Effector memory CD8-positive, alpha-beta T cell (primary cell): ENCODE measurements at regions not wholly inside any gene's neighbourhood (a gene's known extent, or its start where the extent isn't known, plus 50 kb on each side); places are given as distances from the start of the nearest gene placed in this dataset.
A peak's percentile ranks its signal among the peaks of the same experiment; 100 is the strongest.

Experiments used
- ATAC-seq: fragments of 150-1000 bp; cut with Tn5 transposase; replicated peaks from 2 replicates; pipeline ENCODE4 v1.10.0; 2021; ENCODE audit warnings: mild to moderate bottlenecking, moderate library complexity
- DNase-seq, 3 experiments: peaks; one replicate each; pipeline ENCODE4 v3.0.0; 2021
- H3K27ac Mint-ChIP-seq, 2 donors: one replicate each; pipeline ENCODE4 v1.8.0; 2022; ENCODE audit warnings: mild to moderate bottlenecking in 2 of 2, mixed read lengths in 2 of 2, moderate library complexity in 2 of 2
- H3K27me3 Mint-ChIP-seq, 2 donors: one replicate each; pipeline ENCODE4 v1.8.0; 2022; ENCODE audit warnings: mixed read lengths in 2 of 2
- H3K36me3 Mint-ChIP-seq: one replicate; pipeline ENCODE4 v1.8.0; 2022; ENCODE audit warnings: mild to moderate bottlenecking, moderate library complexity, mixed read lengths; ENCODE audit not compliant: insufficient read depth
- H3K4me1 Mint-ChIP-seq, 2 donors: one replicate each; pipeline ENCODE4 v1.8.0; 2022; ENCODE audit warnings: low read depth in 2 of 2, mixed read lengths in 2 of 2
- H3K4me3 Mint-ChIP-seq, 2 donors: one replicate each; pipeline ENCODE4 v1.8.0; 2022; ENCODE audit warnings: mild to moderate bottlenecking in 2 of 2, mixed read lengths in 2 of 2, moderate library complexity in 2 of 2
- H3K9me3 Mint-ChIP-seq, 2 donors: one replicate each; pipeline ENCODE4 v1.8.0; 2022; ENCODE audit warnings: mixed read lengths in 2 of 2

DNA sequence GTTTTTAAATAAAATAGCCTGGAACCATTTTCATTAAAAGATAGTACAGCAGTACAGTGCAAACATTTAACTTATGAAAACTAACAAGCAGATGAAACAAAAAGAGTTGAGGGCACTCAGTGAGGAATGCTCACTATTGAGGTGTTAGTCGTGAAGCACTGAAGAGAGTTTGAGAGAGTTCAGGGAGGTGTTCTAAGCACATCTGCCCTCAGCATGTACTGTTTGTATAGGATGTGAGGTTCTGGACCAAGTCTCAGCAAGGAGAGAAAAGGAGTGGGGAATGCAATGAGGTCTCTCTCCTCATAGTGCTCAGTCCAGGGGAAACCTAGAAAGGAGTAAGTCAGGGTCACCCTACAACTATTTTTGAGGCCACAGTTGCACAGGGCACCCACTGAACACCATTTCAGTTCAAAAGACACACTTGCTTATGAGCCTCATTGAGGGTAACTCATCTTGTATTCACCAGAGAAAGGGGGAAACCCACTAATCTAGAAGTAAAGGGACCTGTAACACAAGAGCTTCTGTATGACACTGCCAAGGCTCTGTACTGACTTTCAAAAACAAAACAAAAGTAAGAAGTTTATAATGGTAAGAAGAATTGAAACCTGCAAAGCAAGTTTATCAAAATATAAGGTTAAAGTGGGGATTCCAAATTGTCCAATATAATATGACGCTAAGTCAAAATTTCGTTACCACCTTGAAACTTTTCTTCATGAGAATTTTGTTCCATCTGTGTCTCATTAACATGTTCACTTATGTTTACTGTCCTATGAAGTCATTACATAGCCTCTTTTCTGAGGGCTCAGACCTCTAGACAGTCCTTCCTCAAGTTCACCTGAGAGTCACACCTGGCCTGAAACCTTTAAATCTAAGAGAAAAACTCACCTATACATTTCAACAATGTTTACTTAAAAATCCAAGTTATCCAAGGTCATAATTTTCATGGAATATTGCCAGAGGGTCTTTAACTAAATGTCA, 275.3 kb downstream of the ETS1 start:
- peaks cover 7 to 9% of the 10 kb centered on the region in 2 donors for H3K9me3 Mint-ChIP-seq
- H3K27ac Mint-ChIP-seq = peak overlapping the region; percentile 23 to 45
- H3K36me3 Mint-ChIP-seq = peaks cover 2% of the 10 kb centered on the region
- DNase-seq (no peak), ATAC-seq (peak; percentile 62)
- peak overlapping the region in 1 of 2 donors; percentile 5 for H3K4me3 Mint-ChIP-seq
- H3K4me1 Mint-ChIP-seq = peaks cover 38 to 68% of the 10 kb centered on the region in 2 donors
- H3K27me3 Mint-ChIP-seq = no peaks in the 10 kb centered on the region

DNA sequence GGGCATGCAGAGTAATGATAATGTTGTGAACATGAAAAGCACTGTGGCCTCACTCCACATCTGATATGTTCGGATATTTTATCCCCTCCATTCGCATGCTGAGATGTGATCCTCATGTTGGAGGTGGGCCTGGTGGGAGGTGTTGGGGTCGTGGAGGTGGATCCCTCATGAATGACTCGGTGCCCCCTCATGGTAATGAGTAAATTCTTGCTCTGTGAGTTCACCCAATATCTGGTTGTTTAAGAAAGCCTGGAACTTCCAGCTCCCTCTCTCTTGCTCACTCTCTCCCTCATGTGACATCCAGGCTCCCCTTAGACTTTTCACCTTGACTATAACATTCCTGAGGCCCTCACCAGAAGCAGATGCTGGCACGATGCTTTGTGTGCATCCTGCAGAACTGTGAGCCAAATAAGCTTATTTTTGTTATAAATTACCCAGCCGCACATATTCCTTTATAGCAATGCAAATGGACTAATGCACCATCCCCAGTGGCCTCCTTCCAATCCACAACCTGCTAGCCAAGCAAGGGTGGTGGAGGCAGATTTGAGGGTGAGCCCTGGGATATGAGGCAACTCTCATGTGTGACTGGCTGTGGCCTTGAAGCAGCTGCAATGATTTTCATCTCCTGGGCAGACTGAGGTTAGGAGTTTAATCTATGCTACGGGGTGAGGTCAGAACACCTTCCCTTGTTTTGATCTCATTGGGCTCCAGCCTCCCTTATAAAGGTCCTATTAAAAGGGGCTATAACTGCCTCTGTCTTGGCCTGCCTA, 276.5 kb downstream of the ETS1 start:
- no peak for DNase-seq
- no peaks in the 10 kb centered on the region for H3K27me3 Mint-ChIP-seq
- H3K9me3 Mint-ChIP-seq = peaks cover 6 to 7% of the 10 kb centered on the region in 2 donors
- H3K4me3 Mint-ChIP-seq = peak overlapping the region in 1 of 2 donors; percentile 5
- H3K27ac Mint-ChIP-seq = peak overlapping the region; percentile 81 to 83
- H3K4me1 Mint-ChIP-seq = peaks cover 36 to 64% of the 10 kb centered on the region in 2 donors
- peak; percentile 59 for ATAC-seq
- peaks cover 3% of the 10 kb centered on the region for H3K36me3 Mint-ChIP-seq

DNA sequence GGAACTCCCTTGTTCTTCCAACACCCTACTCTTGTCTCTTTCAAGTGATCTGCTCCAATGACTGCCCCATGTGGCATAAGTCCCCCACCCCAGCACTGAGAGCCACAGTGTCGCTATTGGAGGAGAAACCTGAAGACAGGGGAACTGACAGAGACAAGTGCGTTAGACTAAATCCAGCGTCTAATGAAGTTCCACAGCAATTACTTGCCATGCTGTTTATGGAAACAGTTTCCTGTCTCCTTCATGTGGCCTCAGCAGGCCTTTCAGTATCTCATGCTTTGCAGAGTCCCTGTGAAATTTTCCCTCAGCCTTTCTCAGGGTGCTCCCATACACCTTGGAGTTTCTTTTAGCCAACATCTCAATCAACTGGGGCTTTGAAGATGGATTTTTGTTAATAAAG, 277.4 kb downstream of the ETS1 start:
- Mint-ChIP-seq H3K27ac (peak overlapping the region in 1 of 2 donors; percentile 83), H3K4me1 (peaks cover 44 to 67% of the 10 kb centered on the region in 2 donors)

DNA sequence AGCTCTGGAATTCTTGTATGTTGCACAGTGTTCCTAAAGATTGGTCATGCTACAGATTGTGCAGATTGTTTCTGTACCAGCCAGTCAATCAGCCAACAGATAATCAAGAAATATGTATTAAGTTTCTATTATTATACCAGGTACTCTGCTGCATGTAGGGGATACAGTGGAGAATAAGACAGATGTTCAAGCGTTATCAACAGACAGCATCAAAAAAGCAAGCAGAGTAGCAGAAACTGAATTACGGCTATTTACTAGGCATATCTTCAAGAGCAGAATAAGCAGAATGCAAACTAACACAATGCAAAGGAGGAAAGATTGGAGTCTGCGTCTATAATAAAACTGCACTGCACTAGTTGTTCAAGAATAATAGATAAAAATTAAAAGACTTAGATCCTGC, 278.6 kb downstream of the ETS1 start:
- no peak for ATAC-seq
- H3K27ac Mint-ChIP-seq = no peak overlapping the region

More for the DNA sequence above, 277.4 kb downstream of the ETS1 start:
- H3K4me3 Mint-ChIP-seq = no peak overlapping the region
- peaks cover 0 to 1% of the 10 kb centered on the region in 2 donors for H3K9me3 Mint-ChIP-seq
- ATAC-seq (no peak), DNase-seq (no peak)
- peaks cover 9% of the 10 kb centered on the region for H3K36me3 Mint-ChIP-seq
- H3K27me3 Mint-ChIP-seq = no peaks in the 10 kb centered on the region

DNA sequence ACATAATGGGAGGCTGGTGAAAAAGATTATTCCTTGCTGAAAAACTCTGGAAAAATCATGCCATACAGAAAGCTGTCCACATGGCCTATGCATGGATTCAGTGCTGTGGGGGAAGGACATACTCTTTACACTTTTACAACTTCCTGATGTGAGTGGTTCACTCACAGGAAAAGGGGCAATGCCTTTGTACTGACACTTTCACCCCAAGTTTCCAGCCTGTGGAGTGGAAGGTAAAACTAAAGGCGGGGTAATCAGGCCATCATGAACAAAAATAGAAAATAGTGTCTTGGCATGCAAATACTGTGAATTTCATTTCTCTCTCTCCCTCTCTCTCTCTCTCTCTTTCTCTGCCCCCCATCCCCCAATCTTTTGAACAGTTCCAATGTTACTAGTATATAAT, 281.8 kb downstream of the ETS1 start:
- no peak for ATAC-seq

More for the DNA sequence above, 278.6 kb downstream of the ETS1 start:
- Mint-ChIP-seq H3K4me3 (peak overlapping the region in 1 of 2 donors; percentile 29), H3K4me1 (peaks cover 51 to 73% of the 10 kb centered on the region in 2 donors), H3K9me3 (peaks cover 0 to 1% of the 10 kb centered on the region in 2 donors), H3K36me3 (peaks cover 17% of the 10 kb centered on the region), H3K27me3 (no peaks in the 10 kb centered on the region)
- DNase-seq = no peak

DNA sequence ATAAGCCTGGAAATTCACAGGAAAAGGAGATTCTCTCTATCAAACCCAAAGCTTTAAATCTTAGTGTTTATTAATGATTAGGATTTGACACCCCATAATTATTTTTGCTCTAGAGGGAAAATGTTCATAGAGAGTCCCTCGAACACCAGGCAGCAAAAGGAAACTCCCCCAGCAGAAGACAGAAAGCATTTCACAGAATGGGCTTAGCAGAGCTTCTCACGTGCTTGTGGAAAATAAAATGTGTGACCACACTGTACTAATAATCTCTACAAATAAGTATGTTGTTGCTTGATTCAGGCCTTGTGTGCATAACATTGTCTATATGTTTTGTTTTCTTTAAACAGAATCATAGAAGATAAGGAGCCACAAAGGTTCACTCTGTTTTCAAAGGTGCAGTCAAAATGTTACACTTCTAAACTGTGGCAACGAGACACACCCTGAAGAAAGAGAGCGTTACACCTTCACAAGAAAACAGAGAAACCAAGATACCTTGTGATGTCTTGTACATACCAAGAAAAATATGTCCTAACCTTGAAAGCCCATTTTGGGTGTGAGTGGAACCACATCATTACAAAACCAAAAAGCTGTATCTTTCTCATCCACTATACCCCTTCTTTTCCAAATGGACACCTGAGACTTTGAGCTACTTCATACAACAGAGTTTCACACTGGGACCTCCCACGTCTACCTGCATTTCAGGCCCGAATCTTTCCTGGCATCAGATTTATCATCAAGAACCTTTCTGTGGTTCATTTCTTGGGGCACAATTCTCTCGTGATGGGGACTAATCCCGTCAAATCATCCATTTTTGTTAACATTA, 282.5 kb downstream of the ETS1 start:
- H3K9me3 Mint-ChIP-seq = no peaks in the 10 kb centered on the region
- peak; percentile 47 for ATAC-seq

More for the DNA sequence above, 281.8 kb downstream of the ETS1 start:
- peaks cover 60 to 82% of the 10 kb centered on the region in 2 donors for H3K4me1 Mint-ChIP-seq
- H3K27me3 Mint-ChIP-seq = no peaks in the 10 kb centered on the region
- no peak for DNase-seq
- H3K27ac Mint-ChIP-seq = peak overlapping the region; percentile 94 to 97
- peaks cover 32% of the 10 kb centered on the region for H3K36me3 Mint-ChIP-seq
- no peaks in the 10 kb centered on the region for H3K9me3 Mint-ChIP-seq
- peak overlapping the region; percentile 77 to 84 for H3K4me3 Mint-ChIP-seq

DNA sequence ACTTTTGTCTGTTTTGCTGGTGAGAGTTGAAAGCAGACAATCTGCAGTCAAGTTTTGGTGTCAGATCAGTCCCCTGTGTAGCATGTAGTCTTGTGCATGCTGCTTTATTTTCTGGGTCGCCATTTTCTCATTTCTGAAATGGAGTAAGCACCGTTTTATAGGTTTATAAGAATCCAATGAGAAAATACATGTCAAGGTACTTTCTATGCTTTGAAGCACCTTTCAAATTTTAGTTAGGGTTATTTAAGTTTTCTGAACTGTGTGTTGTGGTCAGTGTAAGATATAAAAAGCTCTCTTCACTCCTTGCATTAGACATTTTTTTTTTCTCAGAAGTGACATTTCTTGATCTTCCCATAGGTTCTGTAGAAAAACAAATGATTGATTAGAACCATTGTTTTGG, 283.2 kb downstream of the ETS1 start:
- H3K9me3 Mint-ChIP-seq = no peaks in the 10 kb centered on the region
- H3K36me3 Mint-ChIP-seq = peaks cover 38% of the 10 kb centered on the region
- H3K4me1 Mint-ChIP-seq = peaks cover 67 to 79% of the 10 kb centered on the region in 2 donors
- DNase-seq = no peak
- no peak for ATAC-seq
- no peaks in the 10 kb centered on the region for H3K27me3 Mint-ChIP-seq
- H3K4me3 Mint-ChIP-seq = peak overlapping the region; percentile 77 to 84
- H3K27ac Mint-ChIP-seq = peak overlapping the region; percentile 94 to 97

More for the DNA sequence above, 282.5 kb downstream of the ETS1 start:
- peaks cover 37% of the 10 kb centered on the region for H3K36me3 Mint-ChIP-seq
- H3K27ac Mint-ChIP-seq = peak overlapping the region; percentile 94 to 97
- peak in 2 of 3 experiments; percentile 23 to 33 for DNase-seq
- H3K4me3 Mint-ChIP-seq = peak overlapping the region; percentile 77 to 84
- peaks cover 60 to 77% of the 10 kb centered on the region in 2 donors for H3K4me1 Mint-ChIP-seq
- H3K27me3 Mint-ChIP-seq = no peaks in the 10 kb centered on the region

DNA sequence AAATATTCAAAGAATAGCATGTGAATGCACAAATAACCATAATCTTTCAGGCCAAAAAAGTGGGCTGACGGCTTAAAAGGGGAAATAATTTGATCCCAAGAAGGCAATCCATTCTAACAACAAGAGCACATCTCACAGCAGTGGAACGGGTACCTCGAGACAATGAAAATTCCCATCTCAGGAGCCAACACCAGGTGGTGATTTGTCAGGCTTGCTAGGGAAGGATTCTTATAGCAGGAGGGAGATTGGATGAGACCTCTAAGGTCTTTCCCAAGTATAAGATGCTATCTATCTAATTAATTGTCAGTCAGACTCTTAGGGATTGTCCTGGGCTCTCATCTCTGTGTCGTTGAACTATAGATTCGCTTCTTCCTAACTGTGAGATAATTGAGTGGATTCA, 284.0 kb downstream of the ETS1 start:
- DNase-seq (no peak), ATAC-seq (no peak)
- peaks cover 38% of the 10 kb centered on the region for H3K36me3 Mint-ChIP-seq
- H3K27ac Mint-ChIP-seq = peak overlapping the region; percentile 94 to 97
- peak overlapping the region; percentile 77 to 84 for H3K4me3 Mint-ChIP-seq
- peaks cover 72 to 79% of the 10 kb centered on the region in 2 donors for H3K4me1 Mint-ChIP-seq
- no peaks in the 10 kb centered on the region for H3K27me3 Mint-ChIP-seq
- H3K9me3 Mint-ChIP-seq = no peaks in the 10 kb centered on the region

DNA sequence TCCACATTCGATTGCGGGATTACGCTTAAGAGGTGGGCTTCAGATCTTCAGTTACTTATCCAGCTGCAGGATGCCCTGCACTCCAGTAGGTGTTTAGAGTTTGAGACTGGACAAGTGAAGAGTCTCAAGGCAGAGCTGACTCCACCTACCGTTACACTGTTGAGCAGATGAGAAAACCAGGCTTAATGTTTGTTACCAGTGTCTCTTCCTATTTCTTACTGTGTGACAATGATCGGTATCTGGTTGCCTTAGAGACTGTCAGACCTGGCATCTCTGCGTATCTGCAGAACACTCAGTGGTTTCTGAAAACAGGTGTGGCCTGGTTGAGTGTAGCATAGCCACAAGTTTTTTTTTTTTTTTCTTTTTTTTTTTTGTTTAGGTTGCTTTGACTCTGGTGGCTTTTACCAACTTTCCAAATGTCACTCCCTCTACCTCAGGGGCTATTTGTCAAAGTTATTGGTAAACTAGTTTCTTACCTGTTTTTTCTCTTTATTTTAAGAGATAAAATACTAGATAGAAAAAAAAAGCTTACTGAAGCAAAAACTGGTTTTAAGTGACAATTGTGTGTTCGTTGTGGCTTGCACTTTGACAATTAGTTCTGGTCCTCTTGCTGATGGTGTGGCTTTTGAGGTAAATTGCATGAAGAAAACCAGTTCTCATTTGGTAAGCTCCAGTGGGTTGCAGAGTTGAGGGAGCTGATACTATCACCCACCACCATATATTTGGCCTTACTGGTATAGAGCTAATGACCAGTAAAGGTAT, 284.8 kb downstream of the ETS1 start:
- H3K4me3 Mint-ChIP-seq = peak overlapping the region; percentile 77 to 84
- ATAC-seq = peak; percentile 85
- peak overlapping the region; percentile 94 to 97 for H3K27ac Mint-ChIP-seq
- no peaks in the 10 kb centered on the region for H3K9me3 Mint-ChIP-seq
- DNase-seq = peak; percentile 68 to 73 (median 70)
- no peaks in the 10 kb centered on the region for H3K27me3 Mint-ChIP-seq
- peaks cover 38% of the 10 kb centered on the region for H3K36me3 Mint-ChIP-seq
- H3K4me1 Mint-ChIP-seq = peaks cover 74 to 80% of the 10 kb centered on the region in 2 donors

DNA sequence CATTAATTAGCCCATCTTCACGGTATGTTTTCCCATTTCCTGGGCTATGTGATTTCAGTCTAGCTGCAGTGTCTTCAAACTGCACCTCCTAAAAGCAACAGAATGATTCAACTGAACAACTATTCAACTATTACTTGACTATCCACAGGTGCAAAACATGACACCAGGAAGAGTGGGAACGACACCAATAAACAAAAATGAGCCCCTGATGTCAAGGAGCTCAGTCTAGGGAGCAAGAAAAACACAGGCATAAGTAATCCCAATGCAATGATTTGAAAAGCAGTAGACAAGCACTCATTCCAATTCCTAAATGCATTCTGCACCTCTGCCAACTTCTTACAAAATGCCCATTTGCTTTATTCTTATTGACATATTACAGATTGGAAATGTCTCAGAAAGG, 285.6 kb downstream of the ETS1 start:
- no peak for ATAC-seq
- H3K27me3 Mint-ChIP-seq = no peaks in the 10 kb centered on the region
- H3K4me1 Mint-ChIP-seq = peaks cover 80 to 88% of the 10 kb centered on the region in 2 donors
- peaks cover 38% of the 10 kb centered on the region for H3K36me3 Mint-ChIP-seq
- H3K9me3 Mint-ChIP-seq = no peaks in the 10 kb centered on the region
- H3K4me3 Mint-ChIP-seq = peak overlapping the region; percentile 77 to 84
- peak overlapping the region; percentile 94 to 97 for H3K27ac Mint-ChIP-seq
- no peak for DNase-seq

DNA sequence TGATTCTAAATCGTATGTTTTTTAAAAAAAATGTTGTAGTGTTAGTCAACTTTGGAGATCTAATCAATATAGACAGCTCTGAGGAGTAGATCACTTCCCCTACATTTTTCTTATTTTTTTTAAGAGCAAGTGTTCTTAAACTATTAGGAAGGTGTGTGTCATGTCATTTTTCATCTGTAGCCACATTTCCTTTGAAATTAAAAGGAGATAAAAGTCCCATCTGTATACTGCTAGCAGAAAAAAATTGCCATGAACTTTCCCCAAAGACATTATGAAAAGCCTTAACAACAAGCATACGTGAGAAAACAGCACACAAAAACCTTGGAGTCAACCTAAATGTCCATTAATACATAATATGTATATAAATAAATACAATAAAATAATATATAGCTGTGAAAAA, 286.6 kb downstream of the ETS1 start:
- Mint-ChIP-seq H3K4me1 (peaks cover 78 to 87% of the 10 kb centered on the region in 2 donors), H3K9me3 (no peaks in the 10 kb centered on the region), H3K4me3 (peak overlapping the region; percentile 77 to 84), H3K27me3 (no peaks in the 10 kb centered on the region), H3K27ac (peak overlapping the region; percentile 94 to 97), H3K36me3 (peaks cover 37% of the 10 kb centered on the region)
- DNase-seq (no peak), ATAC-seq (no peak)

DNA sequence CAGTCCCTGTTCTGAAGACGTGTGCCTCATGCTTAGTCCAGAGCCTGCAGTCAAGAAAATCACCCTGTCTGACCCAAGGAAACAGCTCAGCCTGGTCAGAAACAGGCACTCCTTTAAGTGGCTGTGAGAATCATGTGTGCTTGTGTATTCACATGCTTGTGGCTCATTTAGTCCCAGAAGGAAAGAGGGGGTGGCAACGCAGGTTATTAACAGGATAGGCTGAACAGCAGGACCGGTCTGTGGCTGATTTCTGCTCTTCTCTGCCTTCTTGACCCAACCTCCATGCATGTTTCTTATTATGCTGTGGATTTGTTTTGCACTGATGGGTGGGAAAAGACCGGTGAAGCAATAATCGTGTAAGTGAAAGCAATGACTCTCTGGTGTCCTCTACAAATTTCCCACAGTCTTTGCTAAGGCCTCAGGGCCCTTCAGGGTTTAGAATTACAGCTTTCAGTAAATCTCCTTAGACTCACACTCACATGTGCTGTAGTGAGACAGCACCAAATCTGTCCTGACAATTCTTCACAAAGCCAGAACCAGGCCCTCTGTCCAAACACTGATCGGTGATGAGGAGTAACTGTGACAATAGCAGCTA, 288.1 kb downstream of the ETS1 start:
- peaks cover 23% of the 10 kb centered on the region for H3K36me3 Mint-ChIP-seq
- peaks cover 70 to 84% of the 10 kb centered on the region in 2 donors for H3K4me1 Mint-ChIP-seq
- peak overlapping the region; percentile 94 to 97 for H3K27ac Mint-ChIP-seq
- H3K27me3 Mint-ChIP-seq = no peaks in the 10 kb centered on the region
- H3K9me3 Mint-ChIP-seq = no peaks in the 10 kb centered on the region
- DNase-seq = no peak
- ATAC-seq = no peak
- H3K4me3 Mint-ChIP-seq = peak overlapping the region; percentile 50 to 56
